Effector memory CD8-positive, alpha-beta T cell (primary cell): ENCODE measurements at regions not wholly inside any gene's neighbourhood (a gene's known extent, or its start where the extent isn't known, plus 50 kb on each side); places are given as distances from the start of the nearest gene placed in this dataset.
"Not testable (repeated sequence)": the region's sequence is repeated elsewhere in the genome, so short reads cannot be mapped to it uniquely, and the experiment has no call there.

Experiments
- ATAC-seq: fragments of 150-1000 bp; cut with Tn5 transposase; replicated peaks from 2 replicates; pipeline ENCODE4 v1.10.0; 2021; ENCODE audit warnings: mild to moderate bottlenecking, moderate library complexity
- DNase-seq, 3 experiments: peaks; one replicate each; pipeline ENCODE4 v3.0.0; 2021
- H3K27ac Mint-ChIP-seq, 2 donors: one replicate each; pipeline ENCODE4 v1.8.0; 2022; ENCODE audit warnings: mild to moderate bottlenecking in 2 of 2, mixed read lengths in 2 of 2, moderate library complexity in 2 of 2
- H3K27me3 Mint-ChIP-seq, 2 donors: one replicate each; pipeline ENCODE4 v1.8.0; 2022; ENCODE audit warnings: mixed read lengths in 2 of 2
- H3K36me3 Mint-ChIP-seq: one replicate; pipeline ENCODE4 v1.8.0; 2022; ENCODE audit warnings: mild to moderate bottlenecking, moderate library complexity, mixed read lengths; ENCODE audit not compliant: insufficient read depth
- H3K4me1 Mint-ChIP-seq, 2 donors: one replicate each; pipeline ENCODE4 v1.8.0; 2022; ENCODE audit warnings: low read depth in 2 of 2, mixed read lengths in 2 of 2
- H3K4me3 Mint-ChIP-seq, 2 donors: one replicate each; pipeline ENCODE4 v1.8.0; 2022; ENCODE audit warnings: mild to moderate bottlenecking in 2 of 2, mixed read lengths in 2 of 2, moderate library complexity in 2 of 2
- H3K9me3 Mint-ChIP-seq, 2 donors: one replicate each; pipeline ENCODE4 v1.8.0; 2022; ENCODE audit warnings: mixed read lengths in 2 of 2

GRCh38 chr21:35982717-35983116, 77.6 kb downstream of the SETD4 start:
- Mint-ChIP-seq H3K36me3 (no peaks in the 10 kb centered on the region), H3K9me3 (no peaks in the 10 kb centered on the region), H3K27ac (no peak overlapping the region), H3K27me3 (peaks cover 41 to 69% of the 10 kb centered on the region in 2 donors), H3K4me3 (no peak overlapping the region), H3K4me1 (no peaks in the 10 kb centered on the region)
- DNase-seq (no peak), ATAC-seq (no peak)

- Mint-ChIP-seq H3K9me3 (no peaks in the 10 kb centered on the region), H3K4me3 (no peak overlapping the region), H3K27me3 (peaks cover 52 to 80% of the 10 kb centered on the region in 2 donors), H3K36me3 (peaks cover 3% of the 10 kb centered on the region), H3K4me1 (no peaks in the 10 kb centered on the region), H3K27ac (no peak overlapping the region)
- DNase-seq (no peak), ATAC-seq (no peak)
Observed at GRCh38 chr21:35981514-35982070, 78.7 kb downstream of the SETD4 start.

GRCh38 chr21:35980821-35981220, 79.5 kb downstream of the SETD4 start:
- Mint-ChIP-seq H3K27me3 (peaks cover 54 to 87% of the 10 kb centered on the region in 2 donors), H3K4me3 (no peak overlapping the region), H3K4me1 (no peaks in the 10 kb centered on the region), H3K27ac (no peak overlapping the region), H3K36me3 (peaks cover 3% of the 10 kb centered on the region), H3K9me3 (no peaks in the 10 kb centered on the region)
- no peak for DNase-seq
- ATAC-seq: no peak

GRCh38 chr21:35977860-35978259, 82.5 kb downstream of the SETD4 start:
- H3K4me1 Mint-ChIP-seq, H3K4me3 Mint-ChIP-seq, DNase-seq, H3K27ac Mint-ChIP-seq, H3K9me3 Mint-ChIP-seq, H3K36me3 Mint-ChIP-seq, ATAC-seq: not testable (repeated sequence)
- H3K27me3 Mint-ChIP-seq: peaks cover 54 to 88% of the 10 kb centered on the region in 2 donors

- no peak for ATAC-seq
- DNase-seq: no peak
- Mint-ChIP-seq H3K4me3 (no peak overlapping the region), H3K27ac (no peak overlapping the region), H3K4me1 (no peaks in the 10 kb centered on the region), H3K36me3 (peaks cover 3% of the 10 kb centered on the region), H3K27me3 (peaks cover 46 to 85% of the 10 kb centered on the region in 2 donors), H3K9me3 (no peaks in the 10 kb centered on the region)
Observed at GRCh38 chr21:35976929-35977328, 83.4 kb downstream of the SETD4 start.

- no peak for ATAC-seq
- peaks cover 3% of the 10 kb centered on the region for H3K36me3 Mint-ChIP-seq
- no peak overlapping the region for H3K27ac Mint-ChIP-seq
- H3K27me3 Mint-ChIP-seq: peaks cover 41 to 80% of the 10 kb centered on the region in 2 donors
- H3K4me1 Mint-ChIP-seq: no peaks in the 10 kb centered on the region
- H3K4me3 Mint-ChIP-seq: no peak overlapping the region
- H3K9me3 Mint-ChIP-seq: no peaks in the 10 kb centered on the region
- DNase-seq: no peak
Observed at GRCh38 chr21:35976481-35976880, 83.8 kb downstream of the SETD4 start.

GRCh38 chr21:35974775-35975174, 85.6 kb downstream of the SETD4 start:
- Mint-ChIP-seq H3K27ac (no peak overlapping the region), H3K9me3 (no peaks in the 10 kb centered on the region), H3K27me3 (peaks cover 34 to 77% of the 10 kb centered on the region in 2 donors), H3K4me3 (no peak overlapping the region), H3K36me3 (peaks cover 3% of the 10 kb centered on the region), H3K4me1 (no peaks in the 10 kb centered on the region)
- ATAC-seq: no peak
- no peak for DNase-seq

- ATAC-seq: no peak
- Mint-ChIP-seq H3K27me3 (peaks cover 26 to 65% of the 10 kb centered on the region in 2 donors), H3K9me3 (no peaks in the 10 kb centered on the region), H3K4me3 (no peak overlapping the region), H3K4me1 (no peaks in the 10 kb centered on the region), H3K27ac (no peak overlapping the region), H3K36me3 (no peaks in the 10 kb centered on the region)
- no peak for DNase-seq
Observed at GRCh38 chr21:35971824-35972223, 88.5 kb downstream of the SETD4 start.

GRCh38 chr21:35969281-35969680, 91.0 kb downstream of the SETD4 start:
- Mint-ChIP-seq H3K9me3 (no peaks in the 10 kb centered on the region), H3K4me1 (no peaks in the 10 kb centered on the region), H3K4me3 (no peak overlapping the region), H3K27me3 (peaks cover 15 to 60% of the 10 kb centered on the region in 2 donors), H3K36me3 (no peaks in the 10 kb centered on the region), H3K27ac (no peak overlapping the region)
- ATAC-seq (no peak), DNase-seq (no peak)

GRCh38 chr21:35968564-35968963, 91.8 kb downstream of the SETD4 start:
- no peak for ATAC-seq
- Mint-ChIP-seq H3K4me1 (no peaks in the 10 kb centered on the region), H3K36me3 (no peaks in the 10 kb centered on the region), H3K27me3 (peaks cover 9 to 58% of the 10 kb centered on the region in 2 donors), H3K27ac (no peak overlapping the region), H3K9me3 (no peaks in the 10 kb centered on the region), H3K4me3 (no peak overlapping the region)
- DNase-seq: no peak

GRCh38 chr21:35965699-35966098, 94.6 kb downstream of the SETD4 start:
- H3K27ac Mint-ChIP-seq: no peak overlapping the region
- no peak for ATAC-seq
- H3K9me3 Mint-ChIP-seq: no peaks in the 10 kb centered on the region
- H3K4me1 Mint-ChIP-seq: no peaks in the 10 kb centered on the region
- H3K27me3 Mint-ChIP-seq: peaks cover 26 to 70% of the 10 kb centered on the region in 2 donors
- no peaks in the 10 kb centered on the region for H3K36me3 Mint-ChIP-seq
- H3K4me3 Mint-ChIP-seq: no peak overlapping the region
- no peak for DNase-seq

GRCh38 chr21:35963920-35964451, 96.3 kb downstream of the SETD4 start:
- Mint-ChIP-seq H3K9me3 (no peaks in the 10 kb centered on the region), H3K4me1 (no peaks in the 10 kb centered on the region), H3K36me3 (no peaks in the 10 kb centered on the region), H3K27ac (no peak overlapping the region), H3K4me3 (no peak overlapping the region), H3K27me3 (peaks cover 33 to 78% of the 10 kb centered on the region in 2 donors)
- ATAC-seq (no peak), DNase-seq (no peak)

GRCh38 chr21:35962917-35963316, 97.4 kb downstream of the SETD4 start:
- Mint-ChIP-seq H3K27me3 (peaks cover 39 to 74% of the 10 kb centered on the region in 2 donors), H3K4me3 (no peak overlapping the region)

GRCh38 chr21:35954066-35954465, 106.3 kb downstream of the SETD4 start:
- no peaks in the 10 kb centered on the region for H3K36me3 Mint-ChIP-seq
- ATAC-seq (no peak), DNase-seq (no peak)
- no peaks in the 10 kb centered on the region for H3K4me1 Mint-ChIP-seq
- H3K27ac Mint-ChIP-seq: no peak overlapping the region
- no peaks in the 10 kb centered on the region for H3K9me3 Mint-ChIP-seq
- H3K4me3 Mint-ChIP-seq: no peak overlapping the region
- peaks cover 27 to 56% of the 10 kb centered on the region in 2 donors for H3K27me3 Mint-ChIP-seq

More at GRCh38 chr21:35962917-35963316, 97.4 kb downstream of the SETD4 start:
- ATAC-seq: no peak
- H3K4me1 Mint-ChIP-seq: no peaks in the 10 kb centered on the region
- H3K9me3 Mint-ChIP-seq: no peaks in the 10 kb centered on the region
- no peak for DNase-seq
- H3K36me3 Mint-ChIP-seq: no peaks in the 10 kb centered on the region
- H3K27ac Mint-ChIP-seq: no peak overlapping the region
